ENCODE measurements at regions not wholly inside any gene's neighbourhood (a gene's known extent, or its start where the extent isn't known, plus 50 kb on each side); places are given as distances from the start of the nearest gene placed in this dataset.

DNA sequence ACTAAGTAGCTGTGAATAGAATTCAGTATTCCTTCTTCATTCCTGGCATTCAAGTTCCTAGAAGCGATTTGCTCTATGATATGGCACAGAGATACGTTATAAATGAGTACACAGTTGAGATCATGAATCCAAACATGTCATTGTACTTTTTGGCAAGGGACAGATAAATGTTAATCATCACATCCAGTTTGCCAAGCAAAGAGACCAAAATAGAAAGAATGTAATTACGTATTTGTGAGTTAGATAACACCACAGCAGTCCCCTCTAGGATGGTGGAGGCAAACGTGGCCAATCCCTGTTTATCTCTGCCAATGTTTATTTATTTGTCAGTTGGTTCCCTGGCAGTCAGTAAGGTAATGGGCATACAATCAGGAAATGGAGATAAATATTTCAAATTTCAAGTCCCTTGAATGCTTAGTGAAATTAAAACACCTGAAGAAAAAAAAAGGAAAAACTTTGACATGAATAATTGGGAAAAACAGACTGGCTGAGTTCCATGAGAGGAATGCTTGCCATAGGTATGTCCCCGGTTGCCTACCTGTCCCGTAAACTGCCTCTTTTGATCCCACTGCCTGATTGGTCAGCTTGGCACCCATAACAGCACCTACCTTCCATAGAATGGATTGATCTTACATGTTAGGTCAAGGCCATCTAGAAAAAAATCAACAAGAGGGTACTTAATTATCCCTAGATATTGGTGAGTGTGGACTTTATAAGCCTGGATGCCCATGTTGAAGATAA, 451.1 kb upstream of the NETO1 start:
- TF ChIP-seq RARB (CRISPR knock-in tag; IDR thresholded peaks at IDR 0.05) (no peak), ZFP3 (CRISPR knock-in tag; IDR thresholded peaks at IDR 0.05) (no peak)
